Mesothelial cell of epicardium (in vitro differentiated cells): ENCODE measurements at regions not wholly inside any gene's neighbourhood (a gene's known extent, or its start where the extent isn't known, plus 50 kb on each side); places are given as distances from the start of the nearest gene placed in this dataset.
"Not testable (repeated sequence)": the region's sequence is repeated elsewhere in the genome, so short reads cannot be mapped to it uniquely, and the experiment has no call there.

Experiments
- DNase-seq, 2 experiments: peaks; one replicate each; pipeline ENCODE4 v3.0.0; 2021; ENCODE audit warnings: low spot score in 2 of 2; ENCODE audit not compliant: unreplicated experiment in 2 of 2
- H3K27ac Mint-ChIP-seq: 2 replicates; pipeline ENCODE4 v1.8.0; 2021; ENCODE audit warnings: mixed read lengths
- H3K27me3 Mint-ChIP-seq: 2 replicates; pipeline ENCODE4 v1.8.0; 2021; ENCODE audit warnings: low read depth, mixed read lengths
- H3K36me3 Mint-ChIP-seq: 2 replicates; pipeline ENCODE4 v1.8.0; 2021; ENCODE audit warnings: mixed read lengths
- H3K4me1 Mint-ChIP-seq: 2 replicates; pipeline ENCODE4 v1.8.0; 2021; ENCODE audit warnings: mixed read lengths
- H3K4me3 Mint-ChIP-seq: 2 replicates; pipeline ENCODE4 v1.8.0; 2021; ENCODE audit warnings: mild to moderate bottlenecking, moderate library complexity, mixed read lengths
- H3K9me3 Mint-ChIP-seq: 2 replicates; pipeline ENCODE4 v1.8.0; 2021; ENCODE audit warnings: mixed read lengths
- CTCF ChIP-seq: fragments of 200-600 bp; sonication (generic); IDR thresholded peaks from one replicate; pipeline ENCODE4 v1.5.0; 2021; ENCODE audit warnings: antibody characterized with exemption; ENCODE audit not compliant: unreplicated experiment

- not testable (repeated sequence) for H3K9me3 Mint-ChIP-seq, H3K27ac Mint-ChIP-seq, DNase-seq, H3K4me3 Mint-ChIP-seq, H3K4me1 Mint-ChIP-seq, H3K36me3 Mint-ChIP-seq
- H3K27me3 Mint-ChIP-seq: peaks cover 43% of the 10 kb centered on the region
These were observed 88.7 kb upstream of the ZNF195 start for GRCh38 chr11:3467599-3467998.

- not testable (repeated sequence) for H3K9me3 Mint-ChIP-seq, H3K27ac Mint-ChIP-seq, DNase-seq, H3K36me3 Mint-ChIP-seq, H3K4me3 Mint-ChIP-seq
- Mint-ChIP-seq H3K27me3 (peaks cover 51% of the 10 kb centered on the region), H3K4me1 (peaks cover 50% of the 10 kb centered on the region)
These were observed 76.7 kb upstream of the ZNF195 start for GRCh38 chr11:3455666-3456065.

- peak; percentile 29 to 60 for DNase-seq
- H3K27ac Mint-ChIP-seq, H3K36me3 Mint-ChIP-seq, H3K9me3 Mint-ChIP-seq, H3K4me3 Mint-ChIP-seq: not testable (repeated sequence)
- TF ChIP-seq CTCF: peak; percentile 88
- Mint-ChIP-seq H3K4me1 (peaks cover 51% of the 10 kb centered on the region), H3K27me3 (peaks cover 48% of the 10 kb centered on the region)
These were observed 75.9 kb upstream of the ZNF195 start for GRCh38 chr11:3454844-3455243.

GRCh38 chr11:3453596-3454256, 74.8 kb upstream of the ZNF195 start:
- not testable (repeated sequence) for H3K4me3 Mint-ChIP-seq, DNase-seq, H3K9me3 Mint-ChIP-seq, H3K27ac Mint-ChIP-seq, H3K36me3 Mint-ChIP-seq
- Mint-ChIP-seq H3K4me1 (peaks cover 51% of the 10 kb centered on the region), H3K27me3 (peaks cover 52% of the 10 kb centered on the region)

GRCh38 chr11:3450822-3451221, 71.9 kb upstream of the ZNF195 start:
- peaks cover 38% of the 10 kb centered on the region for H3K27me3 Mint-ChIP-seq
- not testable (repeated sequence) for H3K27ac Mint-ChIP-seq, H3K36me3 Mint-ChIP-seq, DNase-seq, H3K4me3 Mint-ChIP-seq, H3K9me3 Mint-ChIP-seq
- H3K4me1 Mint-ChIP-seq: peaks cover 51% of the 10 kb centered on the region

GRCh38 chr11:3445535-3445934, 66.6 kb upstream of the ZNF195 start:
- H3K9me3 Mint-ChIP-seq, H3K27ac Mint-ChIP-seq, H3K4me3 Mint-ChIP-seq, DNase-seq, H3K36me3 Mint-ChIP-seq: not testable (repeated sequence)
- H3K27me3 Mint-ChIP-seq: peaks cover 50% of the 10 kb centered on the region
- H3K4me1 Mint-ChIP-seq: peaks cover 15% of the 10 kb centered on the region

GRCh38 chr11:3444420-3444744, 65.4 kb upstream of the ZNF195 start:
- DNase-seq, H3K27ac Mint-ChIP-seq, H3K36me3 Mint-ChIP-seq, H3K4me3 Mint-ChIP-seq, H3K9me3 Mint-ChIP-seq: not testable (repeated sequence)
- Mint-ChIP-seq H3K27me3 (peaks cover 61% of the 10 kb centered on the region), H3K4me1 (peaks cover 15% of the 10 kb centered on the region)

- not testable (repeated sequence) for H3K36me3 Mint-ChIP-seq, H3K4me3 Mint-ChIP-seq
These were observed 64.9 kb upstream of the ZNF195 start for GRCh38 chr11:3443700-3444419.

GRCh38 chr11:3437441-3437840, 58.5 kb upstream of the ZNF195 start:
- H3K27me3 Mint-ChIP-seq: peaks cover 42% of the 10 kb centered on the region
- H3K9me3 Mint-ChIP-seq, H3K27ac Mint-ChIP-seq, H3K4me3 Mint-ChIP-seq, H3K36me3 Mint-ChIP-seq, H3K4me1 Mint-ChIP-seq, DNase-seq: not testable (repeated sequence)

More at GRCh38 chr11:3443700-3444419, 64.9 kb upstream of the ZNF195 start:
- peaks cover 61% of the 10 kb centered on the region for H3K27me3 Mint-ChIP-seq
- peaks cover 15% of the 10 kb centered on the region for H3K4me1 Mint-ChIP-seq
- not testable (repeated sequence) for H3K27ac Mint-ChIP-seq, H3K9me3 Mint-ChIP-seq, DNase-seq
